Neural cell (in vitro differentiated cells): ENCODE measurements at regions not wholly inside any gene's neighbourhood (a gene's known extent, or its start where the extent isn't known, plus 50 kb on each side); places are given as distances from the start of the nearest gene placed in this dataset.

ENCODE experiments used
- H2AFZ ChIP-seq: fragments of 200-600, 300-800 bp; sonication (generic), shearing (Covaris generic); 2 replicates; pipeline ENCODE4 v1.6.0; 2014; ENCODE audit warnings: low read depth, mild to moderate bottlenecking, antibody characterized with exemption, low read length, moderate library complexity
- H3F3A ChIP-seq: fragments of 200-600 bp; shearing (Covaris generic); 2 replicates; pipeline ENCODE4 v1.6.1; 2016; ENCODE audit warnings: mild to moderate bottlenecking, moderate library complexity, mixed read lengths, antibody characterized with exemption, low read length; ENCODE audit not compliant: insufficient read depth, poor library complexity, severe bottlenecking
- H3K27ac ChIP-seq: fragments of 200-600, 300-800 bp; sonication (generic), shearing (Covaris generic); 2 replicates; pipeline ENCODE4 v1.5.1; 2014; ENCODE audit warnings: mild to moderate bottlenecking, low read length, moderate library complexity
- H3K27me3 ChIP-seq: fragments of 300-800, 200-600 bp; sonication (generic), shearing (Covaris generic); 2 replicates; pipeline ENCODE4 v1.6.0; 2014; ENCODE audit warnings: mild to moderate bottlenecking, low read depth, low read length, moderate library complexity; ENCODE audit not compliant: insufficient read depth
- H3K36me3 ChIP-seq: fragments of 300-800, 200-600 bp; sonication (generic), shearing (Covaris generic); 2 replicates; pipeline ENCODE4 v1.5.1; 2014; ENCODE audit warnings: mild to moderate bottlenecking, antibody characterized with exemption, low read length, moderate library complexity; ENCODE audit not compliant: insufficient read depth
- H3K4me2 ChIP-seq: fragments of 300-800, 200-600 bp; sonication (generic), shearing (Covaris generic); 2 replicates; pipeline ENCODE4 v1.6.0; 2014; ENCODE audit warnings: mild to moderate bottlenecking, low read length
- H3K4me3 ChIP-seq: fragments of 300-800, 200-600 bp; sonication (generic), shearing (Covaris generic); 2 replicates; pipeline ENCODE4 v1.5.1; 2014; ENCODE audit warnings: mild to moderate bottlenecking, low read length, moderate library complexity
- H3K79me2 ChIP-seq: fragments of 200-600 bp; shearing (Covaris generic); replicated peaks from 2 replicates; pipeline ENCODE4 v1.6.0; 2014; ENCODE audit warnings: mild to moderate bottlenecking, low read length, moderate library complexity; ENCODE audit not compliant: insufficient read depth
- H3K9ac ChIP-seq: fragments of 300-800, 200-600 bp; sonication (generic), shearing (Covaris generic); 2 replicates; pipeline ENCODE4 v1.6.1; 2016; ENCODE audit warnings: mild to moderate bottlenecking, low read length, mixed read lengths
- H3K9me2 ChIP-seq: fragments of 200-600 bp; shearing (Covaris generic); 2 replicates; pipeline ENCODE4 v1.6.1; 2016; ENCODE audit warnings: mild to moderate bottlenecking, low read length, mixed read lengths; ENCODE audit not compliant: insufficient read depth
- H3K9me3 ChIP-seq: fragments of 200-600, 300-800 bp; sonication (generic), shearing (Covaris generic); 2 replicates; pipeline ENCODE4 v1.6.1; 2016; ENCODE audit warnings: mild to moderate bottlenecking, mixed run types, low read length, moderate library complexity, mixed read lengths
- H4K20me1 ChIP-seq: fragments of 200-600 bp; shearing (Covaris generic); 2 replicates; pipeline ENCODE4 v1.6.1; 2016; ENCODE audit warnings: mild to moderate bottlenecking, mixed run types; ENCODE audit not compliant: insufficient read depth
- CTCF ChIP-seq: fragments of 450-650 bp; IDR thresholded peaks from 2 replicates; pipeline ENCODE4 v1.5.1; 2014; ENCODE audit warnings: antibody characterized with exemption, mild to moderate bottlenecking, moderate library complexity; ENCODE audit not compliant: poor library complexity, severe bottlenecking
- EP300 ChIP-seq: fragments of 450-650 bp; conservative IDR thresholded peaks from 2 replicates; pipeline ENCODE4 v1.6.1; 2014; ENCODE audit warnings: antibody characterized with exemption, mild to moderate bottlenecking, moderate library complexity; ENCODE audit not compliant: poor library complexity, severe bottlenecking
- EZH2 ChIP-seq: fragments of 200-600, 300-800 bp; shearing (Covaris generic), sonication (generic); IDR thresholded peaks from 2 replicates; pipeline ENCODE4 v1.6.1; 2014; ENCODE audit warnings: antibody characterized with exemption, low read length, borderline replicate concordance, mild to moderate bottlenecking; ENCODE audit not compliant: insufficient read depth, poor library complexity, severe bottlenecking
- MXI1 ChIP-seq: fragments of 450-650 bp; conservative IDR thresholded peaks from 2 replicates; pipeline ENCODE4 v1.6.1; 2014; ENCODE audit warnings: antibody characterized with exemption, mild to moderate bottlenecking; ENCODE audit not compliant: poor library complexity, severe bottlenecking
- POLR2AphosphoS5 ChIP-seq: IDR thresholded peaks from 2 replicates; pipeline ENCODE4 v1.6.1; 2012
- RAD21 ChIP-seq: fragments of 450-650 bp; conservative IDR thresholded peaks from 2 replicates; pipeline ENCODE4 v1.6.1; 2014; ENCODE audit warnings: antibody characterized with exemption, mild to moderate bottlenecking, moderate library complexity
- REST ChIP-seq: IDR thresholded peaks from 2 replicates; pipeline ENCODE4 v1.6.1; 2012; ENCODE audit warnings: borderline replicate concordance
- SMC3 ChIP-seq: fragments of 450-650 bp; conservative IDR thresholded peaks from 2 replicates; pipeline ENCODE4 v1.6.1; 2014; ENCODE audit warnings: antibody characterized with exemption, mild to moderate bottlenecking, moderate library complexity; ENCODE audit not compliant: poor library complexity
- TAF1 ChIP-seq: IDR thresholded peaks from 2 replicates; pipeline ENCODE4 v1.6.1; 2012; ENCODE audit warnings: low read depth

GRCh38 chr22:48594016-48594756, 1233.5 kb downstream of the BRD1 start:
- Histone ChIP-seq H3K4me3 (no peak overlapping the region), H3K9ac (no peak overlapping the region), H3K9me3 (peaks cover 2% of the 10 kb centered on the region), H3F3A (no peaks in the 10 kb centered on the region), H3K27me3 (no peaks in the 10 kb centered on the region), H3K79me2 (no peaks in the 10 kb centered on the region), H2AFZ (no peak overlapping the region), H3K4me2 (no peak overlapping the region), H4K20me1 (no peaks in the 10 kb centered on the region), H3K27ac (no peak overlapping the region), H3K36me3 (no peaks in the 10 kb centered on the region), H3K9me2 (no peaks in the 10 kb centered on the region)
- TF ChIP-seq POLR2AphosphoS5 (no peak), REST (no peak)

GRCh38 chr22:48593551-48593950, 1234.1 kb downstream of the BRD1 start:
- H3K79me2 ChIP-seq, result no peaks in the 10 kb centered on the region
- H3F3A ChIP-seq, result no peaks in the 10 kb centered on the region
- no peak overlapping the region for H3K4me2 ChIP-seq
- no peaks in the 10 kb centered on the region for H3K27me3 ChIP-seq
- no peak overlapping the region for H3K9ac ChIP-seq
- H3K9me3 ChIP-seq, result peaks cover 2% of the 10 kb centered on the region
- H3K9me2 ChIP-seq, result no peaks in the 10 kb centered on the region
- no peak for TF ChIP-seq CTCF
- no peak for TF ChIP-seq POLR2AphosphoS5
- TF ChIP-seq MXI1, result no peak
- no peak for TF ChIP-seq EZH2
- TF ChIP-seq SMC3, result no peak
- TF ChIP-seq REST, result no peak
- no peak for TF ChIP-seq EP300
- no peak for TF ChIP-seq RAD21
- TF ChIP-seq TAF1, result no peak
- H3K4me3 ChIP-seq, result no peak overlapping the region
- no peak overlapping the region for H3K27ac ChIP-seq
- no peaks in the 10 kb centered on the region for H3K36me3 ChIP-seq
- H4K20me1 ChIP-seq, result no peaks in the 10 kb centered on the region
- no peak overlapping the region for H2AFZ ChIP-seq
